GM18858 (cell line): ENCODE measurements at regions not wholly inside any gene's neighbourhood (a gene's known extent, or its start where the extent isn't known, plus 50 kb on each side); places are given as distances from the start of the nearest gene placed in this dataset.

ENCODE experiments used
- ATAC-seq: cut with Tn5 transposase; IDR thresholded peaks from one replicate; pipeline ENCODE4 v1.9.1; 2021; ENCODE audit not compliant: unreplicated experiment

DNA sequence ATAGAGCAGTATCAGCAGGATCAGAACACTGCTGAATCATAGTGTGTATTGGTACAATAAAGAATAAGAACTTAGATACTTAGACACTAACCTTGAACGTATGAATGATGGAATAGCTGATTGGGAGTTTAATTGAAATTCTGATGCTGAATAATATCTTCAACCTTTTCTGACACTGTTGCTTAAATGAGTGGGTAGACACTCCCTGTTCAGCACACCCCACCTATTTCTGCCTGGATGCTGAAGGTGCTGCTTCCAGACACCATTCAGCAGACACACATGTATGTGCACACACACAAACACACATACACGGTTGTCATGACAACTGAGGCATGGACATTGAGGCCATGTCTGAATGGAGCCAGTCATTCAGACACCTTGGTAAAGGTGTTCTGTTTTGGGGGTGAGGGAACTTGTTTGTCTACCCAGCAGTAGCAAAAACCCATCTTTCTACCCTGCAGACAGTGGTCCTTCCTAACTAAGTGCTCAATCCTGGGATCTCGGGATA, 54.3 kb downstream of the TMEM215 start:
- ATAC-seq: no peak

DNA sequence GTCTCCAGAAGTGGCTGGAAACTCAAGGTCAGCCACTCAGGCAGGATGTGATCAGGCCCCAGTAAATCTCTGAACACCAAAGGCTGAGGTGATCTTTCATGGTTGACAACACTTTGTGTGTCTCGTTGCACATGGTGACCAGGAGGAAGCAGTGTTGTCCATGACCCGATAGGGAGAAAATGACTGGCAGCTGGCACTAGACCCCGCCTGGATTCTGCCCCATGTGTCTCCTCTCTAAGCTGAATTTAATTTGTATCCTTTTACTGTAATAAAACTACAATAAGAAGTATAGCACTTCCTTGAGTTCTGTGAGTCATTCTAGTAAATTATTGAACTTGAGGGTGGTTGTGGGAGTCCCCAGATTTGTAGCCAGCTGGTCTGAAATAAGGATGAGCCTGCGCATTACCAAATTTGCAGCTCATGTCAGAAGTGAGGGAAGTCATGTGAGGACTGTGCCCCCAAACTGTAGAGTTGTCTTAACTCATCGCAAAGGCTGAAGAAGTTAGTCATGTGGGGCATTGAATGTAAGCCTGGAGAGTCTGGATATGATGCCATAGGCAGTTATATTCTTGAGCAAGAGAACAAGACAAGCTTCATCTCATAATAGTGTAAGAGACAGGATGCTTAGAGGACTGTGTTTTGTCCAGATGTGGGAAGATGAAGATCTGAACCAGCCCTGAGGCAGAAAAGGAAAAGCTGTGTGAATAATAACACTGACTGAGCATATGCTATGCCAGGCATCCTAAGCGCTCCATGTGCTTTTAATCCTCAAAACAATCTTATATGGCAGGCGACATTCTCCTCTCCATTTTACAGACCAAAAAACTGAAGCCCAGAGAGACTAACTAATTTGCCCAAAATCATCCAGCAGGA, 55.9 kb downstream of the TMEM215 start:
- no peak for ATAC-seq

- no peak for ATAC-seq
Measured at GRCh38 chr9:32841314-32841713, 58.0 kb downstream of the TMEM215 start.

DNA sequence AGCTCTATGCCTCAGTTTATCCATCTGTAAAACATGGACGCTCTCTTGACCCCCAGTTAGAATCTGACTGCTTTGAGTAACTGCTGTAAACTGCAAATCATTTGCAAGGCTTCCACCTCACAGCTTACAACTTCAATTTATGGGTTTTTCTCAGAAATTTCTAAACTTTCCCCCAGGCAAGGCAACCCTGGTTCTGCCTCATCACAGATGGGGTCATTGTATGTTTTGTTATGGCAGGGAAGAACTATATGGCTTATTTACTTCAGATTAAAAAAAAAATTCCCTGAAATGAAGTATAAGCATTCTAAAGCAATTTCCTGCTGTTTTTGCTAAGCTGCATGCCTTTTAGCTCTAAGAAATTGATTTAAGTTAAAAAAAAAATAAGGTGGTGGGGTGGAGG, 60.0 kb downstream of the TMEM215 start:
- no peak for ATAC-seq

DNA sequence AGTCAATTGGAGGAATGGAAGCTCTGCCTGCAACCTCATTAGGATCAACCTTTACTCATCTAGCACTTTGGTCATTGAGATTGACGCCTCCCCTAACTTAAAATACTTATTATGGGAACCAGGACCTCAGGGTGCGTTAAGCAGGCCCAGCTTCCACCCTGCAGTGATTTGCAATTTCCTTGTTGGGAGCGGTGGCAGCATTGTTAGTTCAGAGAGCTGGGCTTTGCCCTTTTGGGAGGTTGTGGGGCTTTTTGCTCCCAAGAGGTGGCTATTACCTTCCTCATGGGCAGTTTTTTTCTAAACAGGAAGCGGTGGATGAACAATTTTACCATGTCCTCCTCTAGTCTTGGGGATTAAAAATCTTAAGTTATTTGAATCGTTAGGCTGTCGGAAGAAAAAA, 60.9 kb downstream of the TMEM215 start:
- ATAC-seq: no peak

- no peak for ATAC-seq
Measured at GRCh38 chr9:32854271-32854670, 70.9 kb downstream of the TMEM215 start.

- ATAC-seq: no peak
Measured at GRCh38 chr9:32855752-32856151, 72.4 kb downstream of the TMEM215 start.

GRCh38 chr9:32863291-32863690, 80.0 kb downstream of the TMEM215 start:
- ATAC-seq: no peak

DNA sequence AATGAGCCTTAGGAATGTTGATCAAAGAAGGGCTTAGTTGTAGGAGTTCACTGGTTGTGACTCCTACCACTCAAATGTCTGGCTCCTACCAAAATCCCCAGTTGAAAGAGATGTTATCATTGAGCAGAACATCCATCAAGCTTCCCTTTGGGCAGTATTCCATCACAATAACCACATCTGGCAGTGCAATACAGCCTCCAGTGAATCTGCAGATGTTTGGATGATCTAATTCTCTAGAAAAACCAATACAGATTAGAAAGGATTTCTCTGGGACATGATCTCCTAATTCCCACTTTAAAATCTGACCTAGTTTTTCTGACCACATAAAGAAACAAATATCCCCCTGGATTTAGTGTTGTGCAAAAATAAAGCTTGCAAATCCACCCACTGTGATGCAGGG, 81.6 kb downstream of the TMEM215 start:
- ATAC-seq: no peak

DNA sequence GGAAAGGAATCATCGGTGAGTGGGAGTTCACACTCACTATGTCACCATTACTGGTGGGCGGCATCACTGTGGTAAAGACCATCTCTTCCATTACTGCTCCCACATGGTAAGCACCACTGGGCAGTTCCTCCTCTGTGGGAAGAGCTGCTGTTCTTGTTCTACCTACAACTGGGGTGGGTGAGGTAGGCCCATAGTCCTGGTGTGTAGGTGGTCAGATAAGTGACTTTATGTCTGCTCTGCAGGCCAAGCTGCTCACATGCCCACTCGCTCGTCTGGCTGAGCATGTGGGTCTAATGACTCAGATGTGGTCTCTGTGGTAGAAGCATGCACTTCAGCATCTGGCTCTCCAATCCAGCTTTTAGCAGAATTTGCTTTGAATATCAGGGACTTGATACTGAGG, 82.9 kb downstream of the TMEM215 start:
- no peak for ATAC-seq

- ATAC-seq: no peak
Measured at GRCh38 chr9:32867026-32867425, 83.7 kb downstream of the TMEM215 start.

GRCh38 chr9:32867601-32868204, 84.4 kb downstream of the TMEM215 start:
- ATAC-seq: no peak

DNA sequence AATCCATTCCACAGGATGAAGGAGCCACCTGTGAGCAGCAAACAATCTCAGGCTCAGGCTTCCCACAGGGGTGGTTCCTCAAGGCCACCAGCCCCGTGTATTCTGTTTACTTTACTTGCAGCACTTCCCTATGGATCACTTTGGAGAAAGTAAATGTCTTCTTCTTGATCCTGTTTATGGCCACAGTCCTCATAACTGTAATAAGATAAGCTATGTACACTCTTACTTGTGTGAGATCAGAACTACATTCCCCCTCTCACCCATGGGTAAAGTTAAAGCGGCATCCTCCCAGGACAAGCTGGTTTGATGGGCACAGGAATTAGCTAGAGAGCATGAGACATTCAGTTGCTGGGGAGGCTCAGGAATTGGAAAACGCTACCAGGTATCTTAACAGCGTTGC, 86.1 kb downstream of the TMEM215 start:
- ATAC-seq: no peak

GRCh38 chr9:32873131-32873530, 89.8 kb downstream of the TMEM215 start:
- ATAC-seq: no peak

- ATAC-seq: no peak
Measured at GRCh38 chr9:32873553-32873952, 90.2 kb downstream of the TMEM215 start.

DNA sequence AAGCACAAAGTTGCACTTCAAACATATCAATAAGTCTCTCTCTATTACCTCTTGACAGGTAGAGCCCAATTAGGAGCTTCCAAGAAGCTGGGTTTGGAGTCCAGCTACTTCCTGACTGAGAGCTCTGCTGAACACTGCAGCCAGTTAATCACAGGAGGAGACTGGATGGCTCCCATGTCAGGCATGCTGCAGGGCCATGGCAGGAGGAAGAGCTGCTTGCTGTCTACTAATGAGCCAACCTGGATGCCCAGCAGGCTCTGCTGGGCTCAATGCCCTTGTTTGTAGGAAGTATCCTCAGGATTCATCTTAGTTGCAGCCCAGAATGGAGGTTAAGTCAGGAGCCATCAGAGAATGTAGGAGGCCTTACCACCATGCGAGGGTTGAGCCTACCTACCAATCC, 91.9 kb downstream of the TMEM215 start:
- ATAC-seq: no peak

- no peak for ATAC-seq
Measured at GRCh38 chr9:32875748-32876147, 92.4 kb downstream of the TMEM215 start.

GRCh38 chr9:32877103-32877502, 93.8 kb downstream of the TMEM215 start:
- ATAC-seq: no peak

DNA sequence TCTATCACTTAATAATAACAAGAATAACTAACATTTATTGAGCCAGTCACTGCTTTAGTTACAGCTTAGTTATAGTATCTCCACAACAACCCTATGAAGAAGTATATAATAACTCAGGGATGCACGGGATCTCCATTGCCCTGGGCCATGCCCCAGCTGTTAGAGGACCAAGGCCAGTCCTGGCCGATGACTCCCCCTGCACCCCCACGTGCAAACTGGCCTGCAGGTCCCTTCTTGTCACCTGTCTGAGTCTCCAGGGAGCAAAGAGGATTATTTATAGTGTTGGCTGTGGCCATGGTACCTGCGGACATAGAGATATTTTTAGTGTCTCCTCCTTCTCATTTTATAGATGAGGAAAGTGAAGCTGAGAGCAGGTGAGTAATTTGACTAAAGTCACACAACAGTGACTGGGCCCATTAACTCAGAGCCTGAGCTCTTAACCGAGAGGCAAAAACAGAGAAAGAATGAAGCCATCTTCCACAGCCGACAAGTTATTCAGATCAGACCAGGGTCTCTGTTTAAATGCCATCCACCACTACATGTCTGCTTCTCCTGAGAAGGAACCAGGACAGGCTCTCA, 94.4 kb downstream of the TMEM215 start:
- no peak for ATAC-seq

- ATAC-seq: no peak
Measured at GRCh38 chr9:32879335-32879734, 96.0 kb downstream of the TMEM215 start.

DNA sequence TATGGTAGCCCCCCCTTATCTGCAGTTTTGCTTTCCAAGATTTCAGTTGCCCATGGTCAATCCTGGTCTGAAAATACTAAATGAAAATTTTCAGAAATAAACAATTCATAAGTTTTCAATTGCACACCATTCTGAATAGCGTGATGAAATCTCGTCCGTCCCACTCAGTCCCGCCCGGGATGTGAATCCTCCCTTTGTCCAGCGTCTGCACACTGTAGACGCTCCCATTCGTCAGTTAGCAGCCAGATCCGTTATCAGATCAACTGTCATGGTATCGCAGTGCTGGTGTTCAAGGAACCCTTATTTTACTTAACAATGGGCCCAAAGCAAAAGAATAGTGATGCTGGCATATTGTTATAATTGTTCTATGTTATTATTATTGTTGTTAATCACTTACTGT, 98.6 kb downstream of the TMEM215 start:
- no peak for ATAC-seq

- no peak for ATAC-seq
Measured at GRCh38 chr9:32882705-32883104, 99.4 kb downstream of the TMEM215 start.
